CD4-positive, alpha-beta T cell treated with Interleukin-4 for 4 hours (primary cell): ENCODE measurements at regions not wholly inside any gene's neighbourhood (a gene's known extent, or its start where the extent isn't known, plus 50 kb on each side); places are given as distances from the start of the nearest gene placed in this dataset.
"Not testable (repeated sequence)": the region's sequence is repeated elsewhere in the genome, so short reads cannot be mapped to it uniquely, and the experiment has no call there.

Experiments used
- DNase-seq: peaks from one replicate; pipeline ENCODE4 v3.0.0-alpha.2; 2020

GRCh38 chr20:5696011-5696559 lies 54.1 kb upstream of the SHLD1 start:
- no peak for DNase-seq

GRCh38 chr20:5691918-5692618 lies 58.1 kb upstream of the SHLD1 start:
- DNase-seq, result no peak

DNA sequence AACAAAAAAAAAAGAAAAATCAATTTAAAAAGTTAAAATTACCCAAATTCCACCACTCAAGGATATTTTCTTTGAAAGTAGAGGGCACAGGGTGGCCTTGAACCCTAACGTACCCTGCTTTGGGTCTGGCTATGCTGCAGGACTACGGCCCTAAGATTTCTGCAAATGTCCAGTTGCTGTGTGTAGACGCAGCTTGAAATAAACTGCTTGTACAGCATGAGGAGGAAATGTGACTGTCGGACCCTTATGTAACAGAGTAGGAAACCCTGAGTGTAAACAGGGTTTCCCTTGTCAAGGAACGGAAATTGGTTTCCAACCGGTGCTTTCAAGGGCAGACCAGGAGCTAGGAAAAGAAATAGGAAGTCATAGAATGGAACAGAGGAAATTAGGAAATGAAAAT lies 60.7 kb upstream of the SHLD1 start:
- DNase-seq, result no peak

DNA sequence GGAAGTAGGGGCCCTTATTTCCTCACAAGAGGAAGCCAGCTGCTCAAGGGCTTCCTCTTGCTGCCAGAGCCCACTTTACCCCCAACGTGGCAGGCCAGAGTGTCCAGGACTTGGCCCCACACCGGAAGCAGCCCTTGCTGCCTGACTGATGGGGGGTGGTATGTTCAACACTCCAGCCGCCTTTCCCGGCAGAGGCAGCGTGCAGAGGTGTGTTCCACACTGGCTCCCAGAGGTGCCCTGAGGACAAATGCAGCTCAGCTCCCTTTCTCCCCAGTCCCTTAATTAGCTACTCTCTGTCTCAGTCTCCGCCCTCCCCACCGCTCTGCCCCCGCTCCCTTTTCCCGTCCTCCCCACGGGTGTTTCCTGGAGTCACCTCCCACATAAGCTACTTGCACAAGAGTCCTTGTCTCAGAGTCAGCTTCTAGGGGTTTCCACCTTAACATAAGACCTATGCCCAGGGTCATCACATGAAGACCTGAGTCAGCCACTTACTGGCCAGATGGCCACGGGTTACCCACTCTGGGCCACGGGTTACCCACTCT lies 61.7 kb upstream of the SHLD1 start:
- DNase-seq, result no peak

DNA sequence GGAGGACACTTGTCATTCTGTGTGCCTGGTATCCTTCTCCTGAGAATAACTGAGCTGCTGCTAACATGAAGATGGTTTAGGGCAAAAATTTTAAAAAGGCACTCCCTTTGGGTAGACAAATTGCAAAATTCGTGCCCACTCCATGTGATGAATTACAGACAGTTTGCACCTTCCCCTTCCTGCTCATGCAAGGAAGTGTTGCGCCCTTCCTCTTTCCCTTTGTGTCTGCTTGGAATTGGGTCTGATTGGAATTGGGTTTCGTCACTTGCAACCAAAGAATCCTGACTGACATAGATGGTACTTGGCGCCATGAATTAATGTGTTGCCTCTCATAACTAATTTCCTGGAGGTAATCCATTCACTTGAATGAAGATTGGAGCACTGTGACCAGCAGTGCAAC lies 62.3 kb upstream of the SHLD1 start:
- no peak for DNase-seq

DNA sequence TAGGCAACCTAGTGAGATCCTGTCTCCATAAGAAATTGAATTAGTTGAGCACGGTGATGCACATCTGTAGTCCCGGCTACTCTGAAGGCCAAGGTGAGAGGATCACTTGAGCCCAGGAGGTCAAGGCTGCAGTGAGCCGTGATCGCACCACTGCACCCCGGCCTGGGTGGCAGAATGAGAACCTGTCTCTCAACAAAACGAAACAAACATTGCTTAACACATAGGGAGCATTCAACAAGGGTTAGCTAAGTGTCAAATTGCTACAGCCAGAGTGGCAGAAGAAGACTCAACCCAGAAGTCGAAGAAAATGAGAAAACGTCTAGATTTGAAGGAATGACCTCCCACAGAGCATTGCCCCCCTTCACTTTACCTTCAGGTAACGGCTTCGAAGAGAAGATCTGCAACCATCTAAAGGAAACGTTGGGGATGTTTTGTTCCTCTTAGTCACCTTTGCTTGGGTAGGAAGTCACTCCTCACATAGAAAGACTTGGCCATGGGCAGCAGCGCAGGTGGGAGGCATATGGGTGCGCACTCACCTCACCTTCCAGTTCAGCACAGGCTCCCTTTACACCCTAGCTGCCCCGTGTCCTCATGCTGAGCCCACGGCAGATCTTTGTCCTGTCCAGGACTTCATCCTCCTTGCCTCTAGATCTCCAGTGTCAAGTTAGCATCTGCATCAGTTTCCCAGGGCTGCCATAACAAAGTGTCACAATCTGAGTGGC lies 63.7 kb upstream of the SHLD1 start:
- no peak for DNase-seq

GRCh38 chr20:5682556-5682955 lies 67.6 kb upstream of the SHLD1 start:
- DNase-seq, result not testable (repeated sequence)

- DNase-seq, result no peak
Observed at GRCh38 chr20:5680192-5680591, 69.4 kb upstream of the GPCPD1 start.

DNA sequence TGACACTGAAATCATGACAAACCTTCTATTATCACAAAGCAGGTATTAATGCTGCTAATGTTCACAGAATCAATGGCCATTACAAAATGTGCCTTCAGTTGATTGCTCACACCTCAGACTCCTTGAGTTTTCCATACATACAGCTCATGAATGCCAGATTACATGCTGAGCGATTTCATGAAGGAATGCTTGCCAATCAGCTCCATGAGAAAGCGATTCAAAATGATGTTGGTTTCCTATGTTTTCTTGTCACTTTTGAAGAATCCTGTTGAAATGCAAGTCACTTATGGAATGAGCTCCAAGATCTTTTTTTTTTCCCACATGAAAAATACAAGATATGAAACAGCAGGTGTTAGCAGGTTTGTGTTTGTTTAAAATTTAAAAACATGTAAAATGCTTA lies 68.0 kb upstream of the GPCPD1 start:
- DNase-seq, result no peak

DNA sequence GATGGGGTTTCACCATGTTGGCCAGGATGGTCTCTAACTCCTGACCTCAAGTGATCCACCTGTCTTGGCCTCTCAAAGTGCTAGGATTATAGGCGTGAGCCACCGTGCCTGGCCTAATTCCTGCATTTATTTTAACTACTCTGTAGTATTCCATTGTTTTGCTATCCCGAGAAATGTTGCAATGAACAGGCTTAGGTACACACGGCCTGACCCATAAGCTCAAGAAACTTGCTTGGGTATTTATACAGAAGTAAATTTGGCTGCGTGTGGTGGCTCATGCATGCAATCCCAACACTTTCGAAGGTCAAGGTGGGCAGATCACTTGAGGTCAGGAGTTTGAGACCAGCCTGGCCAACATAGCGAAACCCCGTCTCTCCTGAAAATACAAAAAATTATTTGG lies 67.1 kb upstream of the GPCPD1 start:
- not testable (repeated sequence) for DNase-seq

- no peak for DNase-seq
Observed at GRCh38 chr20:5677389-5677788, 66.6 kb upstream of the GPCPD1 start.

- no peak for DNase-seq
Observed at GRCh38 chr20:5675103-5676091, 64.6 kb upstream of the GPCPD1 start.

- DNase-seq, result peak; percentile 90
Observed at GRCh38 chr20:5674176-5674660, 63.4 kb upstream of the GPCPD1 start.

- no peak for DNase-seq
Observed at GRCh38 chr20:5670874-5671273, 60.1 kb upstream of the GPCPD1 start.

GRCh38 chr20:5670036-5670536 lies 59.3 kb upstream of the GPCPD1 start:
- no peak for DNase-seq

DNA sequence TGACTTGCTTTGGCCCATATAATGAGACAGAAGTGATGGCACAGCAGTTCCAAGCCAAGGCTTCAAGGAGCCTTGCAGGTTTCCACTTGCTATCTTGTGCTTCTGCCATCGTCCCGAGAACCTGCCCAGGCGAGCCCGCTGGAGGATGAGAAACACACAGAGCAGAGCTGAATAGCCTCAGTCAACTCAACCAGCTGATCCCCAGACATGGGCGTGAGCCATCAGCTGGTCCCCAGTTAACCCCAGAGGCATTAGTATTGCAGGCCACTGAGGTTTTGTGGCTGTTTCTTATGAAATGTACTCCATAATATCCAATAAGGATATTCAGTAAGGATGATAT lies 57.7 kb upstream of the GPCPD1 start:
- no peak for DNase-seq

DNA sequence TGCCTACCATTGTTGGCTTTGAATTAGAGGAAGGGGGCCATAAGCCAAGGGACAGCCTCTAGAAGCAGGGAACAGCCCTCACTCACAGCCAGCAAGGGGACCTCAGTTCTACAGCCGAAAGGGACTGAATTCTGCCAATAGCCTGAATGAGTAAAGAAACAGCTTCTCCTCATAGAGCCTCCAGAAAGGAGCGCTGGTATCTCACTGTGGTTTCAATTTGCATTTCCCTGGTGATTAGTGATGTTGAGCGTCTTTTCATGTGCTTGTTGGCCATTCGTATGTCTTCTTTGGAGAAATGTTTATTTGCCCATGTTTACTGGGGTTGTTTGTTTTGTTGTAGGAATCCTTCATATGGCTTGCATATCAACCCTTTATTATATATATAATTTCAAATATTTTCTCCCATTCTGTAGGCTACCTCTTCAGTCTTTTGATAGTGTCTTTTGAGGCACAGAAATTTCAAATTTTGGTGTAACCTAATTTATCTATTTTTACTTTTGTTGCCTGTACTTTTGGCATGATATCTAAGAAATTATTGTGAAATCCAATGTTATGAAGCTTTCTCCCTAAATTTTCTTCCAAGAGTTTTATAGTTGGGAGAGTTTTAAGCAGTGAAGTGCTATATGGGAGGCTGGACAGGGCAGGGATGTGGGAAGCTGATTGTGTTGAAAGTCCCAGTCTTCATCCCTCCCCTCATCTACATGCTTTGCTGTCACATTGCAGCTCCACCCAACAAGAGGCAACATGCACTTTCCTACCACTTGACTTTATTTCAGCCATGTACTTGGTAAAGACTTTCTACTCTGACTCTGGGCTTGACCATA lies 57.1 kb upstream of the GPCPD1 start:
- DNase-seq, result no peak

DNA sequence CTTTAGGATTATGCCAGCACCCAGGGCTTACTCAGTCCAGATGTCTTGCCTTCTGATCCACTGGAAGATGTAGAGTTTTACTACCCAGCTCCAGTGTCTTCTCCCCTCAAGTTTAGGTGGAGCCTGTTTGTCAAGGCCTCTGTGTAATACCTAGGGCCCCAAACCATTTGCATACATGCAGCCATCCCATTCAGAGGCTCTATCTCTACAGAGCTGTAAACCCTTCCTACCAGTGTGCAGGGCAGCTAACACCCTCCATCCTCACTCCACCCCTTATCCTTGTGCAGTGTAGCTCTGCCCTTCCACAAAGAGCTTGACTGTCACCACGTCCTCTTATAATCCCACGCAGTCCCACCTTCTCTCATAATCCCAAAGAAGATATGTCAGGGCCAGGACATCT lies 54.6 kb upstream of the GPCPD1 start:
- no peak for DNase-seq

- DNase-seq, result no peak
Observed at GRCh38 chr20:5663396-5663795, 52.6 kb upstream of the GPCPD1 start.

DNA sequence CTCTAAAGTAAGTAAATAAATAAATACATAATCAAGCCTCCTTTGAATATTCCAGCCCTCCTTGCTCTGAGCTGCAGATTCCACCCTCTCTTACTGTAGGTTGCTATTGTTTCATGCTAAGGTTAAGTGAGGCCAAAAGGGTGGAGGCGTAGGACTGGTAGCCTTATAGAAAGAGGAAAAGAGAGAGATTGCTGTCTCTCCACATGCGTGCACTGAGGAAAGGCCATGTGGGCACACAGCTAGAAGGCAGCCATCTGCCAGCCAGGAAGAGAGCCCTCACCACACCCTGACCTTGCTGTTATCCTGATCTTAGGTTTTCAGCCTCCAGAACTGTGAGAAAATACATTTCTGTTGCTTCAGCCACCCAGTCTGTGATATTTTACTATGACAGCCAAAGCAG lies 52.0 kb upstream of the GPCPD1 start:
- DNase-seq, result no peak

DNA sequence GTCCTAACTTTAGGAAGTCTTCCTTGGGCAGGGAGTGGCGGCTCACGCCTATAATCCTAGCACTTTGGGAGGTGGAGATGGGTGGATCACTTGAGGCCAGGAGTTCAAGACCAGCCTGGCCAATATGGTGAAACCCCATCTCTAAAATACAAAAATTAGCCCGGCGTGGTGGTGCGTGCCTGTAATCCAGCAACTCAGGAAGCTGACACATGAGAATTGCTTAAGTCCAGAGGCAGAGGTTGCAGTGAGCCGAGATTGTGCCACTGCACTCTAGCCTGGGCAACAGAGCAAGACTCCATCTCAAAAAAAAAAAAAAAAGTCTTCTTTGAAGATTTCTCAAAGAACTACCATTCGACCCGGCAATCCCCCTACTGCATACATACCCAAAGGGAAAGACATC lies 50.0 kb upstream of the GPCPD1 start:
- not testable (repeated sequence) for DNase-seq
